PC-3 (cell line): ENCODE measurements at regions not wholly inside any gene's neighbourhood (a gene's known extent, or its start where the extent isn't known, plus 50 kb on each side); places are given as distances from the start of the nearest gene placed in this dataset.

Experiments
- EZH2phosphoT487 ChIP-seq: fragments of 300-600 bp; sonication (generic); IDR thresholded peaks from 2 replicates; pipeline ENCODE4 v1.6.1; 2018; ENCODE audit warnings: mild to moderate bottlenecking, antibody characterized with exemption, low read length, borderline replicate concordance
- TF ChIP-seq, protein P1 (sequence below): fragments of 300-600 bp; sonication (generic); conservative IDR thresholded peaks from 2 replicates; pipeline ENCODE4 v1.5.1; 2017; ENCODE audit warnings: antibody characterized with exemption, low read depth, mild to moderate bottlenecking, low read length

- TF ChIP-seq, protein P1, sequence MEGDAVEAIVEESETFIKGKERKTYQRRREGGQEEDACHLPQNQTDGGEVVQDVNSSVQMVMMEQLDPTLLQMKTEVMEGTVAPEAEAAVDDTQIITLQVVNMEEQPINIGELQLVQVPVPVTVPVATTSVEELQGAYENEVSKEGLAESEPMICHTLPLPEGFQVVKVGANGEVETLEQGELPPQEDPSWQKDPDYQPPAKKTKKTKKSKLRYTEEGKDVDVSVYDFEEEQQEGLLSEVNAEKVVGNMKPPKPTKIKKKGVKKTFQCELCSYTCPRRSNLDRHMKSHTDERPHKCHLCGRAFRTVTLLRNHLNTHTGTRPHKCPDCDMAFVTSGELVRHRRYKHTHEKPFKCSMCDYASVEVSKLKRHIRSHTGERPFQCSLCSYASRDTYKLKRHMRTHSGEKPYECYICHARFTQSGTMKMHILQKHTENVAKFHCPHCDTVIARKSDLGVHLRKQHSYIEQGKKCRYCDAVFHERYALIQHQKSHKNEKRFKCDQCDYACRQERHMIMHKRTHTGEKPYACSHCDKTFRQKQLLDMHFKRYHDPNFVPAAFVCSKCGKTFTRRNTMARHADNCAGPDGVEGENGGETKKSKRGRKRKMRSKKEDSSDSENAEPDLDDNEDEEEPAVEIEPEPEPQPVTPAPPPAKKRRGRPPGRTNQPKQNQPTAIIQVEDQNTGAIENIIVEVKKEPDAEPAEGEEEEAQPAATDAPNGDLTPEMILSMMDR = no peak
- TF ChIP-seq EZH2phosphoT487 = no peak
Observed at GRCh38 chr5:159835548-159835947, 80.7 kb upstream of the ADRA1B start.
